GM12801 (cell line): ENCODE measurements at regions not wholly inside any gene's neighbourhood (a gene's known extent, or its start where the extent isn't known, plus 50 kb on each side); places are given as distances from the start of the nearest gene placed in this dataset.

Experiments
- TF ChIP-seq, protein P1 (sequence below): IDR thresholded peaks from one replicate; pipeline ENCODE4 v1.5.1; 2011; ENCODE audit warnings: control low read depth; ENCODE audit not compliant: insufficient read length; ENCODE audit errors: extremely low read depth

DNA sequence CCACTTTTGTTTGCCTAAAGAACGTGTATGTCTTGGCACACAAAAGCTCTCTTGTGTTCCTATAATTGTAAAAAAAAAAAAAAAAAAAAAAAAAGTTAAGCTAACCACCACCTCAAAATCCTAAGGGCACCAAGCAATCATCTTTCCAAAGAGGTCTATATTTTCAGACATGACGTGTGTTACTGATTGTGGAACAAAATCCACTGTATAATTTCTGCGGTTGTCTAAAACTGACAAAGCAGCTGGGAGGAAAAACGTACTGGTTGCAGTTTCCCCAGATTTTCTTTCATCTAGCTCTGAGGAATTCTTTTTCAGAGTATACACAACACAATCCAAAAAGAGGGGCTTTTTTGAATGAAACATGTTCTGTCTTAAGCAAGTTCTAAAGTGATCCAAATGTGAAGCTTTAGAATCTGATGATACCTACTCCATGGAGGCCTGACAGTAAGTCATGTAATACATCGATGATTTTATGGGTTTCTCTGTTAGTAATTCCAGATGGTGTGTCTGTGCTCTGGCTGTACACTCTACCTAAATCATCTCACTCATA lies 375.6 kb upstream of the NUDT12 start:
- TF ChIP-seq, protein P1, sequence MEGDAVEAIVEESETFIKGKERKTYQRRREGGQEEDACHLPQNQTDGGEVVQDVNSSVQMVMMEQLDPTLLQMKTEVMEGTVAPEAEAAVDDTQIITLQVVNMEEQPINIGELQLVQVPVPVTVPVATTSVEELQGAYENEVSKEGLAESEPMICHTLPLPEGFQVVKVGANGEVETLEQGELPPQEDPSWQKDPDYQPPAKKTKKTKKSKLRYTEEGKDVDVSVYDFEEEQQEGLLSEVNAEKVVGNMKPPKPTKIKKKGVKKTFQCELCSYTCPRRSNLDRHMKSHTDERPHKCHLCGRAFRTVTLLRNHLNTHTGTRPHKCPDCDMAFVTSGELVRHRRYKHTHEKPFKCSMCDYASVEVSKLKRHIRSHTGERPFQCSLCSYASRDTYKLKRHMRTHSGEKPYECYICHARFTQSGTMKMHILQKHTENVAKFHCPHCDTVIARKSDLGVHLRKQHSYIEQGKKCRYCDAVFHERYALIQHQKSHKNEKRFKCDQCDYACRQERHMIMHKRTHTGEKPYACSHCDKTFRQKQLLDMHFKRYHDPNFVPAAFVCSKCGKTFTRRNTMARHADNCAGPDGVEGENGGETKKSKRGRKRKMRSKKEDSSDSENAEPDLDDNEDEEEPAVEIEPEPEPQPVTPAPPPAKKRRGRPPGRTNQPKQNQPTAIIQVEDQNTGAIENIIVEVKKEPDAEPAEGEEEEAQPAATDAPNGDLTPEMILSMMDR = no peak

DNA sequence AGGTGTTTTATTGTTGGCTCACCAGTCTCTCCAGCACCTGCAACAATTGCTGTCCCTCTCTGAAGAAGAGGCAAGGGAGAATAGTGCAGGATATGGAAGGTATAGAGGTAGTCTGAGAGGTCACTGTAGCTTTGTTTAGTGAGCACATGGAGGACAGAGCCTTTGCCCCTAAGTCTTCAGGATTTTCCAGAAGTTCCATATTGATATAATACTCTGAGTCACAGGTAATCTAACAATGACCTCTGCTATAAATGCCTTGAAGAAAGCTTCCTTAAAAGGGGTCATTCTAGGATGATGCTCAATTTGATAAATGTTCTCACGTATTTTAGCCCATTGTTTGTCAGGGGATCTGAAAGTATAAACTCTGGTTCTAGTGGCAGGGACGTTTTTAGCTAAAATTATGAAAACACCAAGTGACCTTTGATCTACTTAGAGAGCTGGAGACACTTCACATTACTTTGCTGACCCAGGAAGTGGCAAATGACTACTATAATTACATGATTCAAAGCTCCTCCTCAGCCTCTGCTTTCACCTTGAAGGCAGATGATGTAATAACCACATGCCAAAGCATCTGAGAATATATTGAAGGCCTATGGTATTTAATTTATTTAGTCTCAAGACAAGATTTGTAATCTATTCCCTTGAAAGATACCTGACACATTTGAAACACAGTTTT lies 366.9 kb upstream of the NUDT12 start:
- TF ChIP-seq, protein P1 = no peak

DNA sequence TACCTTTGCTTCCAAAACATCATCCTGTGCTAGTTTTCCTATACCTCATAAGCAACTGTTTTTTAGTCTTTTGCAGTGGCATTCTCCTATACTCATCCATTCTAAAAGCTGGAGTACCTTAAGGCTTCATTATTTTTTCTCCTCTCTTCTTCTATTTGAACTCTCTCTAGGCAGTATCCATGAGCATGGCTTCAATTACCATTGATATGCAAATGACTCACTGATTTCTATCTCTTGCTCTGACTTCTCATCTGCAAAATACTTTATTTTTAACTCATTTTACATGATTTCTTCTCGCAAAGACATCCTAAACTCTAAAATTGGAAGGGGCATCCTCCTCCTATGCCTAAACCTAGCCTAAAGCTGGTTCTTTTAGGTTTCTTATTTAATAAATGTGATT lies 365.1 kb upstream of the NUDT12 start:
- TF ChIP-seq, protein P1 = no peak

DNA sequence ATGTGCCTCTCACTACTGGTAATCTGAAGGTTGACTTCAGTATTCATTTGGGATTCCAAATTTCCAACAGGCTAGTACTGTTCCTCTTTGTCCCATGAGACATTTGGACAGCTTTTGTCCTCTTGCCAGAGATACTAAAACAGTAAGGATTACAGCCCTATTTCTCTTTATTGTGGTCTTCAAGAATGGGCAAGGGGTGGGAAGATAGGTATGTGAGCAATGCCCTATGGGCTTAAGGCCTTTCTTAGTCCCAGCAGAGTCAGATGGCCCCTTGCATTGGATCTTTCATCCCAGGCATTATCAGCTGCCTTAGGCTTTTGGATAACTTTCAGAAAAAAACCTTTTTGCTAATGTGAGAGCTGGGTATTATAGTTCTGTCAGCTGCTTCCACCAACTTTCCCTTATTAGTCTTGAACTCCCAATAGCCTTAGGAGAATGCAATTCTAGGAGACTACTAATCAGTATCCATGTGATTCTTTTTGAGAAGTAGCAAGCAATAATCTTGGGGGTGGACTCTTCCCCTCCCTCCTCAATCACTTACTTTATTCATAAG lies 361.1 kb upstream of the NUDT12 start:
- TF ChIP-seq, protein P1 = no peak

DNA sequence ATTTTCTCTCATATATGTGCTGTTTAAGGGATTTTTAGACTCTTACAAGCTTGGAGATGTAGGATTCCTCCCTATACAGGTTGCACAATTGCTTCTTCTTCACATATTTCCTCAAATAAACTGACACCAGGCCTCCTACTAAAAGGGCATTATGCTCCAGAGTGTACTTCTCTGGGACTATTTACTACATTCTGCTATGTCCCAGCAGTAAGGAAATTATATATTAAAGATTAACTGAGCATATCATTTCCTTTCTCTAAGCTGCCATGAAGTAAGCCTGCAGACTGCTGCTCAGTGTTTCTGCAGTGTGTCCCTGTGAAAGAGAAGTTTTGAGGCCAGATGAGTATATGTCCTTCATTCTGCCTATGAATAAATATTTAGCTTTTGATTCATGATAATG lies 356.9 kb upstream of the NUDT12 start:
- TF ChIP-seq, protein P1 = no peak

DNA sequence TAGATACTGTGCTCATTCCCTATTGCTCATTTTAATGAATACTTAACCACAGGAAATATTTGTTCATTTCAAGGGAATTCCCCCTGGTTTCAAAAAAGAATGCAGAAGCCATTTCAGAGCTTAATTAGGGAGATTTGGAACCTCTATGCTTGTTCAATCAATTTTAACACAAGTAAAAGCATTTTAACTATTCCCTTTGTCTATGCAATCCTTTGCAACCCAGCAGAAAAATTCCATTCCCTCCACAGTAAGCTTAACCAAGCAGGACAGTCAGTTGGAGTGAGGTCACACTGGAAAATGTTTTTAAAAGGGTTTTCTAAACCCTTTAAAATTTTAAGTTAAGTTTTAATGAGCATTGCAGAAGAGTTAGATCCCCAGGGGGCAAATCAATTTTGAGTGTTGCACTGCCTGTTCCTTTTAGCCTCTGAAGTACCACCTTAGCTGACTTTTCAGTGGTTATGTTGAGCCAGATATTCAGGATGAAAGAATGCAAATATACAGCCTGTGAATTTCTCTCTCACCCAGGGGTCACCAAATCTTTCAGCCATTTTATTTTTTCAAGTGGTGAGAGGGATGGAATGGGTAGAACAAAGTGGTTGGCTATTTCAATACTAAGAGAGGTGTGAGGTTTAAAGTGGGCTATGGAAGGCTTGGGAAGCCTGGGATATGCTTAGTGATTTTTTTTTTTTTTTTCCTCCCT lies 356.2 kb upstream of the NUDT12 start:
- TF ChIP-seq, protein P1 = no peak

DNA sequence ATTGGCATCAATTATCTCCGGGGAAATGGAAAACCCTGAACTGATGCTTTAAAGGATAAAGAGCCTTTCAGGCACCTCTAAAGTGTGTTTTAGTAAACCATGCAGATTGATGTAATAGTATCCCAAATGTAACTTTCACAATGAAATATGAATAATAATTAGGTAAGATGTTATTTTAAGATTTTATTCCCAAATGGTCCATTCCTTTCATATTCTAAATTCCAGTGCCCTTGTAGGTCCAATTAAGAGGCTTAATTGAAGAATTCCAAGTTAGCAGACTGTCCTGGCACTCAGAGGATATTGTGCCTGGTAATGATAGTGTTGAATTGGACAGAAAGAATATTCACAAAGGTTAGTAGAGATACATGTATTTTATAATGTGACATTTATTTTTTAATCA lies 352.5 kb upstream of the NUDT12 start:
- TF ChIP-seq, protein P1 = no peak
